ENCODE measurements at regions not wholly inside any gene's neighbourhood (a gene's known extent, or its start where the extent isn't known, plus 50 kb on each side); places are given as distances from the start of the nearest gene placed in this dataset.

DNA sequence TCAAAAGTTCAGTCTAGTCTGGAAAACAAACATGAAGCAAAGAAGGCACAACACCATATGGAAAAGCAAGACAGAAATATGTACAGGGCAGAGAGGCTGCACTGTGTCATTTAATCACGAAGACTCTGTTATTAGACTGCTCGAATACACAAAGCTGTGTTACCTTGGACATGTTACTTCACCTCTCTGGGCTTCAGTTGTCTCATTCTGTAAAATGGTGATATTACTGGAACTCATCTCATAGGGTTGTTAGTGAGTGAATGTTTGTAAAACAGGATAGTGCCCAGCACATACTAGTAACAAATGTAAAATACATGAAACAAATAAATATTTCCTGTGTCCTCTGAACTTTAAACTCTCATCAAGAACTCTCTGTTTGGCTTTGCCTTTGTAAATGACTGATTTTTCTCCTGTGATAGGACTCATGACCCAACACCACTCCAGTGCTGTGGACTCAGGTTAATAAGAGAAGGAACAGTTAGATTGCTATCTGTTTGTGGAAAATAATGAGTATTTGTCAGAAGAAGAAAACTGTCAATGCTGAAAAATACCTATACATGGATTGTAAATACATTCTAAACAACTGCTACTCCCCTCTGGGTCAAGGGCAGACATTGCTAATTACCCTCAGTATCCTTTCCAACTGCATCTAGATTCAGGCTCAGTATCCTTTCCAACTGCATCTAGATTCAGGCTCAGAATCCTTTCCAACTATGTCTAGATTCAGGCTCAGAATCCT, 62.3 kb downstream of the ZIC5 start:
- Histone ChIP-seq H4K8ac (ENCODE audit: extremely low read depth, insufficient read depth, low read length) (no peak overlapping the region), H3K23ac (ENCODE audit: insufficient read length) (no peak overlapping the region), H3K79me1 (ENCODE audit: low read depth, low read length) (no peaks in the 10 kb centered on the region), H3K4ac (replicated peaks; ENCODE audit: insufficient read length, low read depth, low read length) (no peak overlapping the region), H2BK120ac (replicated peaks; ENCODE audit: low read depth, low read length) (no peak overlapping the region), H2BK20ac (ENCODE audit: low read length) (no peak overlapping the region), H3K79me2 (ENCODE audit: control insufficient read depth in 1 of 2, insufficient read depth in 2 of 2, low read length in 2 of 2) (no peaks in the 10 kb centered on the region), H3K36me3 (ENCODE audit: control insufficient read depth in 2 of 4, insufficient read depth in 4 of 4, low read length in 3 of 4) (no peaks in the 10 kb centered on the region), H3K9ac (replicated peaks in 1 of 4; ENCODE audit: extremely low read depth in 1 of 4, low read depth in 3 of 4, low read length in 3 of 4) (no peak overlapping the region), H3K23me2 (ENCODE audit: low read depth, low read length) (no peaks in the 10 kb centered on the region), H2BK5ac (ENCODE audit: low read depth, low read length) (no peak overlapping the region), H2BK15ac (ENCODE audit: low read length) (no peak overlapping the region), H3K18ac (ENCODE audit: extremely low read depth, low read length) (no peak overlapping the region), H4K91ac (replicated peaks; ENCODE audit: insufficient read length, low read length) (no peak overlapping the region), H3K27ac (ENCODE audit: low read depth, low read length) (no peak overlapping the region), H3K4me2 (ENCODE audit: insufficient read depth in 1 of 2, low read depth in 2 of 2, low read length in 2 of 2) (no peak overlapping the region), H4K20me1 (replicated peaks in 1 of 2; ENCODE audit: control insufficient read depth in 1 of 2, insufficient read depth in 2 of 2, low read length in 2 of 2) (no peaks in the 10 kb centered on the region), H3K27me3 (replicated peaks in 1 of 4; ENCODE audit: control insufficient read depth in 3 of 4, extremely low read depth in 1 of 4, insufficient read depth in 3 of 4, low read length in 3 of 4) (no peaks in the 10 kb centered on the region; a peak in 1 of 7 replicates), H2AFZ (ENCODE audit: low read length) (no peak overlapping the region), H3K4me1 (replicated peaks in 1 of 4; ENCODE audit: control insufficient read depth in 3 of 4, insufficient read depth in 4 of 4, low read length in 3 of 4) (peaks cover 1 to 9% (median 3%) of the 10 kb centered on the region in 4 experiments; a peak in 4 of 7 replicates), H3K9me3 (ENCODE audit: insufficient read depth in 2 of 2, low read depth in 1 of 2, low read length in 1 of 2) (no peaks in the 10 kb centered on the region), H2AK5ac (ENCODE audit: low read depth, low read length) (no peak overlapping the region), H4K5ac (ENCODE audit: insufficient read length, low read depth, low read length) (no peak overlapping the region), H3K56ac (replicated peaks; ENCODE audit: insufficient read length, low read depth, low read length) (no peak overlapping the region), H3K14ac (ENCODE audit: insufficient read length) (no peak overlapping the region), H3K4me3 (ENCODE audit: extremely low read depth in 1 of 4, insufficient read depth in 2 of 4, low read depth in 3 of 4, low read length in 4 of 4) (no peak overlapping the region), H2BK12ac (ENCODE audit: low read depth, low read length) (no peak overlapping the region)
- CTCF ChIA-PET (ENCODE audit: partially characterized antibody) = interaction anchor here (0.5 to 5.7 kb wide), 9 partner anchors 6 to 472 kb away, joined by 3 to 45 read pairs (median 7); no protein-coding TSS in a partner anchor
- no peak for FAIRE-seq
- WGBS, 2 experiments (ENCODE audit: extremely low coverage in 1 of 2, insufficient coverage in 1 of 2, insufficient read length in 1 of 2, insufficient replicate concordance in 2 of 2, low coverage in 1 of 2, low lambda C conversion rate in 2 of 2, missing lambda C conversion rate in 1 of 2) = 100% methylated on average over 2 of the region's 2 CpGs; no CpG with 5 or more reads in 1 of the 2 experiments
- TF ChIP-seq KDM1A (IDR thresholded peaks at IDR 0.05; ENCODE audit: borderline replicate concordance, low read length) (peak; percentile 43; the same call in 1 of the 2 replicates), ASH2L (IDR thresholded peaks at IDR 0.05; ENCODE audit: low read length) (no peak)
- no peak for DNase-seq (ENCODE audit: low read depth in 1 of 2, low spot score in 2 of 2)
- POLR2A ChIA-PET (ENCODE audit: partially characterized antibody) = no interaction called here

Data from H1 (cell line).